GM21526 (cell line): ENCODE measurements at regions not wholly inside any gene's neighbourhood (a gene's known extent, or its start where the extent isn't known, plus 50 kb on each side); places are given as distances from the start of the nearest gene placed in this dataset.
"Not testable (repeated sequence)": the region's sequence is repeated elsewhere in the genome, so short reads cannot be mapped to it uniquely, and the experiment has no call there.

ENCODE experiments used
- ATAC-seq: cut with Tn5 transposase; IDR thresholded peaks from one replicate; pipeline ENCODE4 v1.9.1; 2021; ENCODE audit warnings: moderate library complexity; ENCODE audit not compliant: unreplicated experiment, low FRiP score

GRCh38 chr1:61581251-61581650, 143.7 kb downstream of the TM2D1 start:
- no peak for ATAC-seq

DNA sequence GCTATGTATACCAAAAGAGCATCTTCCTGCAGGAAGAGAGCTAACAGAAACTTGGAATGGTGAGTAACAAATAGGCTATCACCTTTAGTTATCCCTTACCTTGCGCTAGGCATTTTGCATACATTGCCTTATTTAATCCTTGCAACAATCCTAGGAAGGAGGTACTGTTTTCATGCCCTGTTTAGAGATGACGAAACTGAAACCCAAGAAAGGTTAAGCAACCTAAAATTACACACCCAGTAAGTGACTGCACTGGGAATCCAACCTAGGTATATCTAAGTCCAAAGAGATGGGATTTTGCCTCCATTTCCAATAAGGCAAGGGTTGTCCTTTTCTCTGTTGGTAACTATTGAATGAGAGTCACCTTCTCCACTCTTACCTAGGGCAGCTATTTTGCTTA, 144.5 kb downstream of the TM2D1 start:
- ATAC-seq, result no peak

DNA sequence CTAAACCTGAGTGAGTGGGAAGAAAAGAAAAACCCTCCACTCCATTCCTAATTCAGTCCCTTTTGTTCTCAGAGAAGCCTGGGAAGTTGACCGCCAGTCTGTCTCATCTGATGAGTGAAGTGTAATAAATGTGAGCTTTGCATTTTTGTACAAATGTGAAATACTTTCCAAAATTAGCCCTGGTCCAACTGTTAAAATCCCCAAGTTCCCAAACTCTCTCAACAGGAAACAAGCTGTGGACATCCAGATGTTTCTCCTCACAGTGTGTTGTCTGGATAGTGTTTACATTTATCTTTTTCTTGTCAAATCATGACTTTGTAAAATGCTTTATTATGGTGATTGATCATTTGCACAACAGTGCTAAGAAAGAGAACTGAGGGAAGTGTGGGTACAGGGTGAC, 145.1 kb downstream of the TM2D1 start:
- no peak for ATAC-seq

GRCh38 chr1:61572046-61572445, 152.9 kb downstream of the TM2D1 start:
- ATAC-seq, result no peak

DNA sequence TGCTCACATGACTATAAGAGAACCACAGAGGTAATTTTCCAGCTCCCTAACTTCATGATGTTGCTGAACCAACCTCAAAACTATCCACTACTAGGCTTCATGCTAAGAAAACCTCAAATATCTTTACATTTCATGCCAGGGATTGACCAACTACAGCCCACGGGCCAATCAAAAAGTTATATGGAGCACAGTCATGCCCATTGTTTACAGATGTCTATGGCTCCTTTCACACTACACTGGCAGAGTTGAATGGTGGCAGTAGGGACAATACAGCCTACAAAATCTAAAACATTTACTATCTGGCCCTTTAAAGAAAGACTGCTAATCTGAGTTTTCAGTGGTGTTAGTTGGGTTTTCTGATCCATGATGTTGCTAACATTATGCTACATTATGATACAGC, 154.8 kb downstream of the TM2D1 start:
- ATAC-seq, result no peak

- no peak for ATAC-seq
These were observed 155.7 kb downstream of the TM2D1 start for GRCh38 chr1:61569303-61569621.

GRCh38 chr1:61568460-61569302, 156.3 kb downstream of the TM2D1 start:
- ATAC-seq, result no peak

GRCh38 chr1:61566177-61566576, 158.8 kb downstream of the TM2D1 start:
- ATAC-seq, result no peak

GRCh38 chr1:61563611-61564010, 161.3 kb downstream of the TM2D1 start:
- ATAC-seq, result no peak

DNA sequence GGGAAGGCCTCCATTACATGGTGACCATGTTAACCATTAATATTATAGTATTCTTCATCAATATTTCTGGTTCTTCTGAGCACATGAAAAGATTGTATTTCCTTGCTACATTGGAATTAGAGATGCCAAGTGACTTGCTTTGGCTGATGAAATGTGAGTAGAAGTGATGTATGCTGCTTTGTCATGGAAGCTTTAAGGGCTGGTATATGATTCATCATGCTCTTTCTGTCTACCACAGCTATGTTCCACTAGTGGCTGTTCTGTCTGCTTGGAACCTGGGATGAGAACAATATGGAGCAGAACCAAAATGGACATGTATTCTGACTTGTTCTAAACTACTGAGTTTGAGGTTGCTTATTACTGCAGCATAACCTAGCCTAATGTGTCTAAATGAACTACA, 163.3 kb downstream of the TM2D1 start:
- no peak for ATAC-seq

- no peak for ATAC-seq
These were observed 164.6 kb downstream of the TM2D1 start for GRCh38 chr1:61560385-61560784.

GRCh38 chr1:61556631-61557030, 168.3 kb downstream of the TM2D1 start:
- ATAC-seq, result no peak

GRCh38 chr1:61552630-61553305, 172.2 kb downstream of the TM2D1 start:
- no peak for ATAC-seq

DNA sequence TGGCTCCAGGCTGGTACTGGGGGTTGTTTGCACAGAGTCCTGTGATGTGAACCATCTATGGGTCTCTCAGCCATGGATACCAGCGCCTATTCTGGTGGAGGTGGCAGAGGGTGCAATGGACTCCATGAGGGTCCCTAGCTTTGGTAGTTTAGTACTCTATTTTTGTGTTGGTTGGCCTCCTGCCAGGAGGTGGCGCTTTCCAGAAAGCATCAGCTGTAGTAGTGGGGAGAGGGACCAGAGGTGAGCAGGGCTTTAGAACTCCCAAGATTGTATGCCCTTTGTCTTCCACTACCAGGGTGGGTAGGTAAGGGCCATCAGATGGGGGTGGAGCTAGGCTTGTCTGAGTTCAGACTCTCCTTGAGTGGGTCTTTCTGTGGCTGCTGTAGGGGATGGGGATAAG, 177.6 kb downstream of the TM2D1 start:
- not testable (repeated sequence) for ATAC-seq

DNA sequence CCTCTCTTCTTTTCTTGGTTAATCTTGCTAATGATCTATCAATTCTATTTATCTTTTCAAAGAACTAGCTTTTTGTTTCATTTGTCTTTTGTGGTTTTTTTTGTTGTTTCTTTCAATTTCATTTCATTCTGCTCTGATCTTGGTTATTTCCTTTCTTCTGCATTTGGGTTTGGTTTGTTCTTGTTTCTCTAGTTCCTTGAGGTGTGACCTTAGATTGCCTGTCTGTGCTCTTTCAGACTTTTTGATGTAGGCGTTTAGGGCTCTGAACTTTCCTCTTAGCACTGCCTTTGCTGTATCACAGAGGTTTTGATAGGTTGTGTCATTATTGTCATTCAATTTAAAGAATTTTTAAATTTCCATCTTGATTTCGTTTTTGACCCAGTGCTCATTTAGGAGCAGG, 180.1 kb downstream of the TM2D1 start:
- ATAC-seq, result not testable (repeated sequence)

- ATAC-seq, result not testable (repeated sequence)
These were observed 181.4 kb downstream of the TM2D1 start for GRCh38 chr1:61543498-61543897.

- ATAC-seq, result no peak
These were observed 185.1 kb downstream of the TM2D1 start for GRCh38 chr1:61539720-61540462.

GRCh38 chr1:61538228-61538627, 186.7 kb downstream of the TM2D1 start:
- ATAC-seq, result no peak

GRCh38 chr1:61536174-61537108, 188.5 kb downstream of the TM2D1 start:
- ATAC-seq, result no peak

- no peak for ATAC-seq
These were observed 190.1 kb downstream of the TM2D1 start for GRCh38 chr1:61534847-61535246.
